ENCODE measurements at regions not wholly inside any gene's neighbourhood (a gene's known extent, or its start where the extent isn't known, plus 50 kb on each side); places are given as distances from the start of the nearest gene placed in this dataset.

GRCh38 chr4:163077680-163078079, 89.0 kb downstream of the NAF1 start:
- Histone ChIP-seq H3K36me3 (ENCODE audit: control insufficient read depth, insufficient read depth, low read length) (no peaks in the 10 kb centered on the region), H3K4me3 (ENCODE audit: low read depth, low read length) (no peak overlapping the region), H3K27me3 (ENCODE audit: control insufficient read depth, insufficient read depth, low read length) (no peaks in the 10 kb centered on the region)
- DNase-seq (ENCODE audit: low read depth), result peak; percentile 7
- FAIRE-seq, result no peak
- no peak for TF ChIP-seq CTCF (IDR thresholded peaks at IDR 0.05; ENCODE audit: insufficient read depth, low read length, severe bottlenecking)

DNA sequence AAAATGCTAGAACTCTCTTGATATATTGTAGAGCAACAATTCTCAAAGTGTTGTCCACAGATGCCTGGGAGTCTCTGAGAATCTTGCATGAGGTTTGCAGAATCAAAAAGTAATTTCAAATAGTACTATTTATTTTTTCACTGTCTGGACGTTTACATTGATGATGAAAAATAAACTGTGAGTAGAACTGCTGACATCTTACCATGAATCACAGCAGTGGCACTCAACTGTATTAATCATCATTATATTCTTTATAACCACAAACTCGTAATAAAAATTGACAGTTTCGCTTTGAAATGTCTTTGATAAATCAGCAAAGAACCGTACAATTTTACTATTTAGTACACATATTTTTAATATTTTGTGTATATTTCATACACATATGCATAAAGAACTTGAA, 94.5 kb downstream of the NAF1 start:
- no peak for FAIRE-seq
- TF ChIP-seq CTCF (IDR thresholded peaks at IDR 0.05; ENCODE audit: insufficient read depth, low read length, severe bottlenecking), result no peak
- Histone ChIP-seq H3K36me3 (ENCODE audit: control insufficient read depth, insufficient read depth, low read length) (no peaks in the 10 kb centered on the region), H3K4me3 (ENCODE audit: low read depth, low read length) (no peak overlapping the region), H3K27me3 (ENCODE audit: control insufficient read depth, insufficient read depth, low read length) (no peaks in the 10 kb centered on the region)
- peak; percentile 65 for DNase-seq (ENCODE audit: low read depth)

- FAIRE-seq (no peak), DNase-seq (ENCODE audit: low read depth) (no peak)
- H3K36me3 ChIP-seq (ENCODE audit: control insufficient read depth, insufficient read depth, low read length), result no peaks in the 10 kb centered on the region
- no peak for TF ChIP-seq CTCF (IDR thresholded peaks at IDR 0.05; ENCODE audit: insufficient read depth, low read length, severe bottlenecking)
- no peak overlapping the region for H3K4me3 ChIP-seq (ENCODE audit: low read depth, low read length)
- H3K27me3 ChIP-seq (ENCODE audit: control insufficient read depth, insufficient read depth, low read length), result no peaks in the 10 kb centered on the region
Measured at GRCh38 chr4:163071308-163071707, 95.4 kb downstream of the NAF1 start.

- Histone ChIP-seq H3K27me3 (ENCODE audit: control insufficient read depth, insufficient read depth, low read length) (no peaks in the 10 kb centered on the region), H3K36me3 (ENCODE audit: control insufficient read depth, insufficient read depth, low read length) (no peaks in the 10 kb centered on the region), H3K4me3 (ENCODE audit: low read depth, low read length) (no peak overlapping the region)
- FAIRE-seq (no peak), DNase-seq (ENCODE audit: low read depth) (peak; percentile 21)
- TF ChIP-seq CTCF (IDR thresholded peaks at IDR 0.05; ENCODE audit: insufficient read depth, low read length, severe bottlenecking), result no peak
Measured at GRCh38 chr4:163070023-163070422, 96.7 kb downstream of the NAF1 start.

DNA sequence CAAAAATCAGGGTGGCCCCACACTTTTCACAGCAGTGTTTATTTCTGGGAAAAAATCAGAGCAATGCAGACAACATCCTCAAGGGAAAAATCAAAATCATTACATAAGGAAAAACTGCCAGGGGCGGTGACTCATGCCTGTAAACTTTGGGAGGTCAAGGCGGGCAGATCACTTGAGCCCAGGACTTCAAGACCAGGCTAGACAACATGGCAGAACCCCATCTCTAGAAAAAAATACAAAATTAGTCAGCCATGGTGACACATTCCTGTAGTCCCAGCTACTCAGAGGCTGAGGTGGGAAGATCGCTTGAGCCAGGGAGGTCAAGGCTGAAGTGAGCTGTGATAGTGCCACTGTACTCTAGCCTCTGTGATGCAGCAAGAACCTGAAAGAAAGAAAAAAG, 102.8 kb downstream of the NAF1 start:
- DNase-seq (ENCODE audit: low read depth) (peak; percentile 36), FAIRE-seq (no peak)
- TF ChIP-seq CTCF (IDR thresholded peaks at IDR 0.05; ENCODE audit: insufficient read depth, low read length, severe bottlenecking), result no peak
- no peaks in the 10 kb centered on the region for H3K36me3 ChIP-seq (ENCODE audit: control insufficient read depth, insufficient read depth, low read length)
- H3K27me3 ChIP-seq (ENCODE audit: control insufficient read depth, insufficient read depth, low read length), result no peaks in the 10 kb centered on the region
- H3K4me3 ChIP-seq (ENCODE audit: low read depth, low read length), result no peak overlapping the region

DNA sequence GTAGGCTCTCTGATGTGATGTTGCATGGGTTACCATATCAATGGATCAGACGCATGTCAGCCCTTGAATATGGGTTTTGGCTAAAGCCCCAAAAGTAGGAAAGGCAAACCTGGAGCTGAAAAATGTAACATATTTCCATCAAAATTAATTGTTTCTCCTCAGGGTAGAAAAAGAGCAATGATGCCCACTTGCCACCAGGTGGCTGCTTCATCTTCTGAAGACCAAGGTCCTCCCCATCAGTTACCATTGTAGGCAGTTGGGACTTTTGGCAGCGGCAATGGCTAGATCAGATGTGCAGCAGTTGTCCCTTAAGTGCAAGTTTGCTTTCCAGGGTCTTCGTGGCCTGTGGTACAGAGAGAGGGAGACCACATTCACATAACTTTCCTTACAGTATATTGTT, 118.2 kb downstream of the NAF1 start:
- peak; percentile 25 for DNase-seq (ENCODE audit: low read depth)
- Histone ChIP-seq H3K36me3 (ENCODE audit: control insufficient read depth, insufficient read depth, low read length) (no peaks in the 10 kb centered on the region), H3K4me3 (ENCODE audit: low read depth, low read length) (no peak overlapping the region), H3K27me3 (ENCODE audit: control insufficient read depth, insufficient read depth, low read length) (no peaks in the 10 kb centered on the region)
- no peak for FAIRE-seq
- peak; percentile 50 for TF ChIP-seq CTCF (IDR thresholded peaks at IDR 0.05; ENCODE audit: insufficient read depth, low read length, severe bottlenecking)

Measured in bronchial epithelial cell (primary cell).